ENCODE measurements at regions not wholly inside any gene's neighbourhood (a gene's known extent, or its start where the extent isn't known, plus 50 kb on each side); places are given as distances from the start of the nearest gene placed in this dataset.

DNA sequence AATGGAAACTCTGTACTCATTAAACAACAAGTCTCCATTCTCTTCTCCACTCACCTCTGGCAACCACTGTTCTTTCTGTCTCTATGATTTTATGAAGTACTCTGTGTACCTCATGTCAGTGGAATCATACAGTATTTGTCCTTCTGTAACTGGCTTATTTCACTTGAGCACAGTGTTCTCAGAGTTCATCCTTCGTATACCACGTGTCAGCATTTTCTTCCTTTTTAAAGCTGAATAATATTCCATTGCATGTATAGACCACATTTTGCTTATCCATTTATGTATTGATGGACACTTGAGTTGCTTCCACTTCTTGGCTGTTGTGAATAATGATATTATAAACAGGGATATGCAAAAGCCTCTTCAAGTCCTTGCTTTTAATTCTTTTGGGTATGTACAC is 333.0 kb upstream of the ZNF32 start:
- TF ChIP-seq, protein P1, sequence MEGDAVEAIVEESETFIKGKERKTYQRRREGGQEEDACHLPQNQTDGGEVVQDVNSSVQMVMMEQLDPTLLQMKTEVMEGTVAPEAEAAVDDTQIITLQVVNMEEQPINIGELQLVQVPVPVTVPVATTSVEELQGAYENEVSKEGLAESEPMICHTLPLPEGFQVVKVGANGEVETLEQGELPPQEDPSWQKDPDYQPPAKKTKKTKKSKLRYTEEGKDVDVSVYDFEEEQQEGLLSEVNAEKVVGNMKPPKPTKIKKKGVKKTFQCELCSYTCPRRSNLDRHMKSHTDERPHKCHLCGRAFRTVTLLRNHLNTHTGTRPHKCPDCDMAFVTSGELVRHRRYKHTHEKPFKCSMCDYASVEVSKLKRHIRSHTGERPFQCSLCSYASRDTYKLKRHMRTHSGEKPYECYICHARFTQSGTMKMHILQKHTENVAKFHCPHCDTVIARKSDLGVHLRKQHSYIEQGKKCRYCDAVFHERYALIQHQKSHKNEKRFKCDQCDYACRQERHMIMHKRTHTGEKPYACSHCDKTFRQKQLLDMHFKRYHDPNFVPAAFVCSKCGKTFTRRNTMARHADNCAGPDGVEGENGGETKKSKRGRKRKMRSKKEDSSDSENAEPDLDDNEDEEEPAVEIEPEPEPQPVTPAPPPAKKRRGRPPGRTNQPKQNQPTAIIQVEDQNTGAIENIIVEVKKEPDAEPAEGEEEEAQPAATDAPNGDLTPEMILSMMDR (IDR thresholded peaks at IDR 0.05; ENCODE audit: control extremely low read depth in 1 of 3, insufficient read depth in 1 of 3, low read depth in 1 of 3, low read length in 3 of 3) = no peak
- no peak for TF ChIP-seq POLR2A (IDR thresholded peaks at IDR 0.05; ENCODE audit: control extremely low read depth in 1 of 2, low read depth in 2 of 2, low read length in 2 of 2)
- no peak for TF ChIP-seq POLR2AphosphoS5 (IDR thresholded peaks at IDR 0.05; ENCODE audit: low read depth, low read length)
- TF ChIP-seq EP300 (IDR thresholded peaks at IDR 0.05; ENCODE audit: borderline replicate concordance in 1 of 2, low read depth in 2 of 2, low read length in 2 of 2) = no peak
- no peak for TF ChIP-seq PHF8 (conservative IDR thresholded peaks at IDR 0.05; ENCODE audit: low read depth, low read length)
- no peak for TF ChIP-seq RFX5 (IDR thresholded peaks at IDR 0.05; ENCODE audit: borderline replicate concordance, low read depth, low read length)
- TF ChIP-seq, protein P2, sequence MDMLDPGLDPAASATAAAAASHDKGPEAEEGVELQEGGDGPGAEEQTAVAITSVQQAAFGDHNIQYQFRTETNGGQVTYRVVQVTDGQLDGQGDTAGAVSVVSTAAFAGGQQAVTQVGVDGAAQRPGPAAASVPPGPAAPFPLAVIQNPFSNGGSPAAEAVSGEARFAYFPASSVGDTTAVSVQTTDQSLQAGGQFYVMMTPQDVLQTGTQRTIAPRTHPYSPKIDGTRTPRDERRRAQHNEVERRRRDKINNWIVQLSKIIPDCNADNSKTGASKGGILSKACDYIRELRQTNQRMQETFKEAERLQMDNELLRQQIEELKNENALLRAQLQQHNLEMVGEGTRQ (IDR thresholded peaks at IDR 0.05; ENCODE audit: low read length) = no peak
- TF ChIP-seq RXRA (IDR thresholded peaks at IDR 0.05; ENCODE audit: insufficient read depth, low read depth, low read length) = no peak
- no peak for TF ChIP-seq CHD1 (IDR thresholded peaks at IDR 0.05; ENCODE audit: low read depth, low read length)
- TF ChIP-seq TAF1 (IDR thresholded peaks at IDR 0.05; ENCODE audit: low read depth, low read length) = no peak
- TF ChIP-seq GABPA (IDR thresholded peaks at IDR 0.05; ENCODE audit: borderline replicate concordance, insufficient read depth, low read length) = no peak
- TF ChIP-seq CHD7 (IDR thresholded peaks at IDR 0.05; ENCODE audit: insufficient replicate concordance, low read length) = no peak
- TF ChIP-seq EGR1 (IDR thresholded peaks at IDR 0.05; ENCODE audit: borderline replicate concordance, low read depth, low read length) = no peak
- TF ChIP-seq ZNF274 (IDR thresholded peaks at IDR 0.05; ENCODE audit: borderline replicate concordance, extremely low read depth, low read length) = no peak

All from H1 (cell line).